Pancreas (tissue), 10 donors: ENCODE measurements at regions not wholly inside any gene's neighbourhood (a gene's known extent, or its start where the extent isn't known, plus 50 kb on each side); places are given as distances from the start of the nearest gene placed in this dataset.

Experiments used
- ATAC-seq, 4 donors: fragments of 200-7000 bp; cut with Tn5 transposase; one replicate each; pipeline versions ENCODE4 v1.8.0 to v1.9.1; 2020; ENCODE audit warnings: mild to moderate bottlenecking in 4 of 4, moderate library complexity in 4 of 4
- DNase-seq, 6 donors: peaks; one replicate each; pipeline ENCODE4 v3.0.0-alpha.2; 2020
- FAIRE-seq: peaks from 2 replicates; lab custom pipeline; 2012; peaks lifted over from hg19 to GRCh38; lab: Jason Lieb, UNC
- H3K27ac ChIP-seq, 4 donors: fragments of 200-600 bp; sonication (generic); 1 replicate in 3 of 4; 2 replicates in 1 of 4; pipeline versions ENCODE4 v1.5.0 to v1.8.0; 2020
- H3K27me3 ChIP-seq, 4 donors: fragments of 200-600 bp; one replicate each; pipeline ENCODE4 v1.8.0; 2021
- H3K36me3 ChIP-seq, 3 donors: fragments of 200-600 bp; sonication (generic) in 1 of 3; one replicate each; pipeline versions ENCODE4 v1.5.0 to v1.8.0; 2020 to 2021
- H3K4me1 ChIP-seq, 3 donors: fragments of 200-600 bp; one replicate each; pipeline ENCODE4 v1.8.0; 2021
- H3K4me3 ChIP-seq, 4 donors: fragments of 200-600 bp; sonication (generic) in 2 of 4; one replicate each; pipeline versions ENCODE4 v1.5.0 to v1.8.0; 2020 to 2021
- H3K9me3 ChIP-seq, 4 donors: fragments of 200-600 bp; one replicate each; pipeline ENCODE4 v1.8.0; 2021
- CTCF ChIP-seq, 4 donors: fragments of 200-600 bp; sonication (generic) in 3 of 4; IDR thresholded peaks; one replicate each; pipeline versions ENCODE4 v1.5.0 to v1.8.0; 2021; ENCODE audit warnings: antibody characterized with exemption in 4 of 4
- WGBS, 2 donors: extraction: QIAGEN DNeasy Blood & Tissue Kit; methylation state at CpG; one replicate each; pipeline ENCODE4 v1.1.7; 2013; 5-methylcytosine and 5-hydroxymethylcytosine counted together
- intact Hi-C, 3 donors: fragments of 100-400 bp; cut with DNase I; formaldehyde crosslinking; loops; one replicate each; pipeline versions ENCODE4 v1.11.1 to v1.14.2; 2022
- donor health status: healthy with polysubstance abuse.
- donor health status: DM: no; HTN: no; CAD: no; lungs with moderate emphysema.
- donor health status: DM: no; HTN: no; CAD: no.
- donor health status: control.
- donor health status: control.
- donor health status: Bipolar disorder and iron deficiency.
- donor health status: DM: yes; HTN: yes; CAD: no.
- donor health status: DM: no; HTN: no; CAD: no.
- donor health status: DM: no; HTN: no; CAD: no.
- donor health status: DM: yes; HTN: yes; CAD: no.

GRCh38 chr1:234899041-234899729 lies 229.5 kb downstream of the TOMM20 start:
- Histone ChIP-seq H3K27me3 (no peaks in the 10 kb centered on the region), H3K4me1 (peaks cover 11 to 21% (median 12%) of the 10 kb centered on the region in 3 donors), H3K4me3 (no peak overlapping the region), H3K36me3 (no peaks in the 10 kb centered on the region), H3K27ac (peak overlapping the region; percentile 62 to 90 (median 78)), H3K9me3 (no peaks in the 10 kb centered on the region)
- DNase-seq: peak in 5 of 6 donors; percentile 55 to 71 (median 63)
- ATAC-seq: peak; percentile 73 to 86 (median 82)
- WGBS, 2 donors: 21 to 25% methylated on average over 11 of the region's 11 CpGs
- intact Hi-C loops: no loop called here
- FAIRE-seq: no peak
- no peak for TF ChIP-seq CTCF (IDR thresholded peaks at IDR 0.05)

DNA sequence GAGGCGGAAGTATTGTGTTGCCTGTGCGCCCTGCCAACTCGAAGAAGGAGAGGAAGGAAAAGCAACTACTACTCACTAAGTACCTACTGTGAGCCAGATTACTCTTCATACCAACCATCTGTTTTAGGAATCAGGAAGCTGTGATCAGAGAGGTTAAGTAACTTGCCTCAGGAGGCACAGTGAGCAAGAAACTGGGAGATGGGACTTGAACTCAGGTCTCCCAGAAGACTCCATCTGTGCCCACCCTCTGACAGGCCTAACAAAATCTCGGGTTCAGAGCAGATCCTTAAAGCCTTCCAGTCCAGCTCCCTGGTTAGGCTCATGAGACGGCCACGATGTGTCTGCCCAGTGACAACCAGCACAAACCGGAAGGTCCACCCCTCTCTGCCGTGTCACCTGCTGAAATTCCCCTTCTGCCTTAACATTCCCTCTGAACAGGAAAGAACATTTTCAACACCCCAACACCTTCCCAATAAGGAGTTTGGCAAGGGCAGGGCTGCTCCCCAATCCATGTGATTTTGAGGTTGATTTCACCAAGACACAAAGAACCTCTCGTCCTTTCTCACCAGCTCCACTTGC lies 230.1 kb downstream of the TOMM20 start:
- DNase-seq (peak in 1 of 6 donors; percentile 31), ATAC-seq (peak; percentile 39 to 59 (median 49)), FAIRE-seq (no peak)
- no peaks in the 10 kb centered on the region for H3K9me3 ChIP-seq
- H3K4me1 ChIP-seq: peaks cover 11 to 21% (median 12%) of the 10 kb centered on the region in 3 donors
- peak overlapping the region; percentile 62 to 90 (median 78) for H3K27ac ChIP-seq
- no peaks in the 10 kb centered on the region for H3K36me3 ChIP-seq
- TF ChIP-seq CTCF (IDR thresholded peaks at IDR 0.05): no peak
- no peaks in the 10 kb centered on the region for H3K27me3 ChIP-seq
- intact Hi-C loops: no loop called here
- no peak overlapping the region for H3K4me3 ChIP-seq
- 45 to 48% methylated on average over 9 of the region's 9 CpGs for WGBS, 2 donors

- peaks cover 11 to 21% (median 12%) of the 10 kb centered on the region in 3 donors for H3K4me1 ChIP-seq
- DNase-seq: no peak
- intact Hi-C loops: no loop called here
- H3K9me3 ChIP-seq: no peaks in the 10 kb centered on the region
- peak overlapping the region in 2 of 4 donors; percentile 84 to 90 for H3K27ac ChIP-seq
- H3K36me3 ChIP-seq: no peaks in the 10 kb centered on the region
- WGBS, 2 donors: 80 to 84% methylated on average over 10 of the region's 10 CpGs
- FAIRE-seq: no peak
- no peak overlapping the region for H3K4me3 ChIP-seq
- no peaks in the 10 kb centered on the region for H3K27me3 ChIP-seq
- TF ChIP-seq CTCF (IDR thresholded peaks at IDR 0.05): no peak
- ATAC-seq: no peak
Observed at GRCh38 chr1:234897754-234898454, 230.7 kb downstream of the TOMM20 start.

DNA sequence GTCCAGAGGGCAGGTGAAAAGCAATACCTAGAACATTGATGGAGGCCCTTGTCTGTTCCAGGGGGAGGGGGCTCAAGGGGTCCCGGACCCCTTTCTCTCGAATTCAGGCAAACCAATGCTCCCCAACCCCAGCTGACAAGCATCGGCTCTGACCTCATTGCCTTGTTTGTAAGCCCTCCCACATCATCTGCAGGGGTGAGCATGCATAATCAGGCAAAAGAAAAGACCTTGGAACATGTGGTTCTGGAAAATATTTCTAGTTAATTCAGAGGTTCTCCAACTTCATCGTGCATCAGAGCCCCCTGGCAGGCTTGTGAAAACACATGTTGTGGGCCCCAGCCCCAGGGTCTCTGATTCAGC lies 231.3 kb downstream of the TOMM20 start:
- no peak for DNase-seq
- Histone ChIP-seq H3K9me3 (no peaks in the 10 kb centered on the region), H3K4me1 (peaks cover 11 to 21% (median 12%) of the 10 kb centered on the region in 3 donors), H3K27ac (no peak overlapping the region), H3K36me3 (no peaks in the 10 kb centered on the region), H3K4me3 (no peak overlapping the region), H3K27me3 (no peaks in the 10 kb centered on the region)
- intact Hi-C loops: no loop called here
- FAIRE-seq: no peak
- WGBS, 2 donors: 44 to 66% methylated on average over 4 of the region's 4 CpGs
- ATAC-seq: no peak
- no peak for TF ChIP-seq CTCF (IDR thresholded peaks at IDR 0.05)
